Transverse colon (tissue), 4 donors: ENCODE measurements at regions not wholly inside any gene's neighbourhood (a gene's known extent, or its start where the extent isn't known, plus 50 kb on each side); places are given as distances from the start of the nearest gene placed in this dataset.

Source experiments
- DNase-seq: peaks from one replicate; pipeline ENCODE4 v3.0.0-alpha.2; 2019
- H3K27ac ChIP-seq, 4 donors: fragments of 200-600 bp; sonication (generic); 2 replicates each; pipeline ENCODE4 v1.5.1; 2016 to 2018; ENCODE audit warnings: inconsistent platforms in 4 of 4
- H3K27me3 ChIP-seq: fragments of 200-600 bp; sonication (generic); 2 replicates; pipeline ENCODE4 v1.5.1; 2017; ENCODE audit warnings: inconsistent platforms
- H3K36me3 ChIP-seq, 4 donors: fragments of 200-600 bp; sonication (generic); 2 replicates each; pipeline ENCODE4 v1.5.1; 2017 to 2019; ENCODE audit warnings: inconsistent platforms in 4 of 4
- H3K4me1 ChIP-seq, 4 donors: fragments of 200-600 bp; sonication (generic); 2 replicates each; pipeline ENCODE4 v1.5.1; 2017 to 2020; ENCODE audit warnings: inconsistent platforms in 4 of 4
- H3K4me3 ChIP-seq, 4 donors: fragments of 200-600 bp; sonication (generic); 1 replicate in 1 of 4; 2 replicates in 3 of 4; pipeline versions ENCODE4 v1.5.1 to v1.6.1; 2017 to 2019; ENCODE audit warnings: inconsistent platforms in 4 of 4
- H3K9me3 ChIP-seq, 2 donors: fragments of 200-600 bp; sonication (generic); 2 replicates each; pipeline ENCODE4 v1.5.1; 2017 to 2019; ENCODE audit warnings: inconsistent platforms in 2 of 2
- EP300 ChIP-seq: sonication (generic); formaldehyde crosslinking; IDR thresholded peaks from one replicate; pipeline ENCODE4 v1.6.1; 2017; ENCODE audit warnings: antibody characterized with exemption, low read depth
- POLR2A ChIP-seq: fragments of 450-650 bp; IDR thresholded peaks from one replicate; pipeline ENCODE4 v1.6.1; 2016; ENCODE audit warnings: antibody characterized with exemption, mild to moderate bottlenecking, moderate library complexity
- POLR2AphosphoS5 ChIP-seq, 3 donors: sonication (generic); formaldehyde crosslinking; IDR thresholded peaks; one replicate each; pipeline ENCODE4 v1.6.1; 2016; ENCODE audit warnings: antibody characterized with exemption in 3 of 3
- WGBS, 2 donors: methylation state at CpG; one replicate each; pipeline ENCODE4 v1.1.5; 2018; ENCODE audit warnings: low coverage in 1 of 2; 5-methylcytosine and 5-hydroxymethylcytosine counted together
- in situ Hi-C, 4 donors: fragments of 200-750 bp; cut with MboI; loops; one replicate each; pipeline versions ENCODE4 v1.15.0 to v1.15.1; 2017; ENCODE audit warnings: low sequenced_read_pairs in 3 of 4, low pct_ligation_motif_present in 1 of 4, low pct_unique_long_range_greater_than_20kb in 1 of 4
- intact Hi-C: fragments of 100-400 bp; cut with DNase I; formaldehyde crosslinking; loops from one replicate; pipeline ENCODE4 v1.15.1; 2023; ENCODE audit warnings: low total_unique reads
- TF ChIP-seq, protein P1 (sequence below), 5 experiments: fragments of 200-600 bp in 3 of 5; fragments of 450-650 bp in 2 of 5; sonication (generic) in 3 of 5; IDR thresholded peaks; 1 replicate in 2 of 5; 2 replicates in 3 of 5; pipeline ENCODE4 v1.5.1; 2016 to 2017; ENCODE audit warnings: antibody characterized with exemption in 5 of 5, inconsistent platforms in 3 of 5, mild to moderate bottlenecking in 2 of 5, moderate library complexity in 1 of 5

DNA sequence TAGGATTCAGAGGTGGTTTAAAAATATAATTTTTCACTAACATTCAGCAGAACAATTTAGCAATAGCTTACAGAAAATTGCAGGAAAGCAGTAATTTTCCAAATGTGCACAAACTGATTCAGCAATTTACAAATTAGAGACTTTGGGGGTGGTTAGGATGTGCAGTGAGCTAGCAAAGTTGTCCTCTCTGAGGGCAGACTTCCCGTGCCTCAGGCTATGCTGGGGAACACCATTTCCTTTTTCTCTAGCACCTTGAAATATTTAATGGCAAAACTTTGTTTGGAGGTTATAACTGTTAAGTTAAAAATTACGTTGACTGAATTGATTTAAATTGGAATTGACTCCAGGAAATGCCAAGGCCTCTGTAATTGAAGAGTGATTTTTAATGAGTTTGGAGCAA is 258.9 kb downstream of the PTBP2 start:
- in situ Hi-C loops, result no loop called here
- 52 to 74% methylated on average over 2 of the region's 2 CpGs for WGBS, 2 donors

DNA sequence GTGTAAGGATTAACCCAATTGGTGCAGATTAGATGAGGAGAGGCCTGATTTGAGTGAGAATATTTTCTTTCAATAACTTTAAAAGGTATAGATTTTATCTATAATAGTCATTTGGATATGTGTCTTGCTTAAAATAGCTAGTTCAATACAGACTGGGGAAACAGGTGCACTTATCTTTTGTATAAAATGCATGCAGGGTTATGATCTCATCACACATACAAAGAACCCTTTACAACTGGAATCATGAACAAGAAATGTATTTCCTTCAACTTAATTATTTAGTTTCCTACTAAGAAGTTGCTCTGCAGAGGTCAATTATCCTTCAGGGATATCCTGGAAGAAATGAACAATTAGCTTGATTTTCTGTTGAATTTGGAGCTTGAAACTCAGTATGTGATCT is 259.6 kb downstream of the PTBP2 start:
- Histone ChIP-seq H3K27ac (no peak overlapping the region), H3K9me3 (no peaks in the 10 kb centered on the region), H3K4me3 (no peak overlapping the region), H3K27me3 (no peaks in the 10 kb centered on the region), H3K36me3 (no peaks in the 10 kb centered on the region), H3K4me1 (no peaks in the 10 kb centered on the region)
- no peak for TF ChIP-seq EP300
- no peak for TF ChIP-seq POLR2A
- no peak for TF ChIP-seq POLR2AphosphoS5 (IDR thresholded peaks at IDR 0.05)
- TF ChIP-seq, protein P1, sequence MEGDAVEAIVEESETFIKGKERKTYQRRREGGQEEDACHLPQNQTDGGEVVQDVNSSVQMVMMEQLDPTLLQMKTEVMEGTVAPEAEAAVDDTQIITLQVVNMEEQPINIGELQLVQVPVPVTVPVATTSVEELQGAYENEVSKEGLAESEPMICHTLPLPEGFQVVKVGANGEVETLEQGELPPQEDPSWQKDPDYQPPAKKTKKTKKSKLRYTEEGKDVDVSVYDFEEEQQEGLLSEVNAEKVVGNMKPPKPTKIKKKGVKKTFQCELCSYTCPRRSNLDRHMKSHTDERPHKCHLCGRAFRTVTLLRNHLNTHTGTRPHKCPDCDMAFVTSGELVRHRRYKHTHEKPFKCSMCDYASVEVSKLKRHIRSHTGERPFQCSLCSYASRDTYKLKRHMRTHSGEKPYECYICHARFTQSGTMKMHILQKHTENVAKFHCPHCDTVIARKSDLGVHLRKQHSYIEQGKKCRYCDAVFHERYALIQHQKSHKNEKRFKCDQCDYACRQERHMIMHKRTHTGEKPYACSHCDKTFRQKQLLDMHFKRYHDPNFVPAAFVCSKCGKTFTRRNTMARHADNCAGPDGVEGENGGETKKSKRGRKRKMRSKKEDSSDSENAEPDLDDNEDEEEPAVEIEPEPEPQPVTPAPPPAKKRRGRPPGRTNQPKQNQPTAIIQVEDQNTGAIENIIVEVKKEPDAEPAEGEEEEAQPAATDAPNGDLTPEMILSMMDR (IDR thresholded peaks at IDR 0.05), result no peak
- intact Hi-C loops, result no loop called here
- in situ Hi-C loops, result no loop called here
- no peak for DNase-seq

More for the DNA sequence above, 258.9 kb downstream of the PTBP2 start:
- Histone ChIP-seq H3K36me3 (no peaks in the 10 kb centered on the region), H3K27me3 (no peaks in the 10 kb centered on the region), H3K4me3 (no peak overlapping the region), H3K9me3 (no peaks in the 10 kb centered on the region), H3K27ac (no peak overlapping the region), H3K4me1 (no peaks in the 10 kb centered on the region)
- no peak for DNase-seq
- no peak for TF ChIP-seq EP300
- TF ChIP-seq POLR2AphosphoS5 (IDR thresholded peaks at IDR 0.05), result no peak
- TF ChIP-seq POLR2A, result no peak
- TF ChIP-seq, protein P1 (IDR thresholded peaks at IDR 0.05), result no peak
- intact Hi-C loops, result no loop called here

DNA sequence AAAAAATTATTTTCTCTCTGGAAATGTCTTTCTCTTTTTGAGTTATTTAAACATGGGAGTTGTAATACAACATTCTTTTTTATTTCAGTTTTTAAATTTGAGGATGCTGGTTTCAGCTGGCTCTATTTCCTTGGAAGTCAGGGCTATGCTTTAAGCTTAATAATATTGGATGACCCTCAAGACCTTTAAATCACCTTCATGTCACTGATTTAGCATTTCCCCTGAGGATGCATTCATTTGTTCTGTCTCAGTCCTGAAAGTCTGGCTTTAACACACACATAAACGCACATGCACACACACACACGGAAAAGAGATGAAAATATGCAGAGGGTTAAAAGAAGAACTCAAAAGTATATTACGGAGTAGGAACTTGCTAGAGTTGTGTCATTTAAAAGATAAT is 260.5 kb downstream of the PTBP2 start:
- Histone ChIP-seq H3K4me1 (no peaks in the 10 kb centered on the region), H3K36me3 (no peaks in the 10 kb centered on the region), H3K27ac (no peak overlapping the region), H3K9me3 (no peaks in the 10 kb centered on the region), H3K4me3 (no peak overlapping the region), H3K27me3 (no peaks in the 10 kb centered on the region)
- WGBS, 2 donors, result 77 to 94% methylated on average over 3 of the region's 3 CpGs
- no peak for DNase-seq
- TF ChIP-seq EP300 (no peak), POLR2A (no peak), POLR2AphosphoS5 (IDR thresholded peaks at IDR 0.05) (no peak)
- TF ChIP-seq, protein P1 (IDR thresholded peaks at IDR 0.05), result no peak
- intact Hi-C loops (no loop called here), in situ Hi-C loops (no loop called here)

DNA sequence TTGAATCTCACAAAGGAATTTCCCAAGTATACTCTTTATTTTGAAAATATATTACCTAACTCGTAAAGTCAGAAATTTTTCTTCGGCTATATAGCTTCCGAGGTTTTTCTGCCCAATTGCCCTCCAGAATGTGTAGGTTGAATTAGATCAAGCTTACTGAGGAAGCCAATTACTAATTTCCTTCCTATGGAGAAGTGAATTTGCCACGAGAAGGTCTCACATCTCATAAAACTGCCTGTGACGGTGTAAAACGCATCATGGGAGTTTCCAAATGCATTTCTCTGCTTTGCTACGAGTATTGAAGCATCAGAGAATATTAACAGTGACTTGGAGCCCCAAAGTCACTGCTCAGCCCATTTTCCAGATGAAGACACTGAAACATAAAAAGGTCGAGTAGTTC is 262.3 kb downstream of the PTBP2 start:
- Histone ChIP-seq H3K9me3 (no peaks in the 10 kb centered on the region), H3K36me3 (no peaks in the 10 kb centered on the region), H3K27me3 (no peaks in the 10 kb centered on the region), H3K4me1 (no peaks in the 10 kb centered on the region), H3K4me3 (no peak overlapping the region), H3K27ac (no peak overlapping the region)
- TF ChIP-seq POLR2AphosphoS5 (IDR thresholded peaks at IDR 0.05) (no peak), POLR2A (no peak), EP300 (no peak)
- TF ChIP-seq, protein P1 (IDR thresholded peaks at IDR 0.05), result no peak
- no peak for DNase-seq
- in situ Hi-C loops (no loop called here), intact Hi-C loops (no loop called here)
- 79 to 93% methylated on average over 5 to 8 of the region's 8 CpGs for WGBS, 2 donors
